CD4-positive, alpha-beta T cell treated with Interleukin-15 for 1 hour (primary cell): ENCODE measurements at regions not wholly inside any gene's neighbourhood (a gene's known extent, or its start where the extent isn't known, plus 50 kb on each side); places are given as distances from the start of the nearest gene placed in this dataset.
A peak's percentile ranks its signal among the peaks of the same experiment; 100 is the strongest.
"Not testable (repeated sequence)": the region's sequence is repeated elsewhere in the genome, so short reads cannot be mapped to it uniquely, and the experiment has no call there.

ENCODE experiments used
- DNase-seq: peaks from one replicate; pipeline ENCODE4 v3.0.0-alpha.2; 2020

DNA sequence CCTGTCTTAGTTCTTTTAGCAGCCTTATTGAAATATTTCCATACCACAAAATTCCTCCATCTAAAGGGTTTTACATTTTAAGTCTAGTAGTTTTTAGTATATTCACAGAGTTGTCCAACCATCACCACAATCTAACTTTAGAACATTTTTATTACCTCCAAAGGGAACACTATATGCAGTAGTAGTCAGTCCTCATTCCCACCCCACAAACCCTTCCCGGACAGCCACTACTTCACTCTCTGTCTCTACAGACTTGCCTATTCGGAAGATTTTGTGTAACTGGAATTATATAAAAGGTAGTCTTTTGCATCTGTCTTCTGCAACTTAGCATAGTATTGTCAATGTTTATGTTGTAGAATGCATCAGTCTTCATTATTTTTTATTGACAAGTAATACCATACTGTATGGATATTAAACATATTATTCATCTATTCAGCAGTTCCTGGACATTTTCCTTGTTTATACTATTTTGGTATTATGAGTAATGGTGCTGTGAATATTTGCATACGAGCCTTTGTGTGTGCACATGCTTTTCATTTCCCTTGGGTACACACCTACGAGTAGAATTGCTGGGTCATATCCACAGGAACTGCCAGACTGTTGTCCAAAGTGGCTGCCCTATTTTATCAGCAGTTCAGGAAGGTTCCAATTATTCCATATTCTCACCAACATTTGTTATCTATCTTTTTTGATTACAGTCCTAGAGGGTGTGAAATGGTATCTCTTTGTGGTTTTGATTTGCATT is 60.9 kb upstream of the LANCL2 start:
- DNase-seq = no peak

DNA sequence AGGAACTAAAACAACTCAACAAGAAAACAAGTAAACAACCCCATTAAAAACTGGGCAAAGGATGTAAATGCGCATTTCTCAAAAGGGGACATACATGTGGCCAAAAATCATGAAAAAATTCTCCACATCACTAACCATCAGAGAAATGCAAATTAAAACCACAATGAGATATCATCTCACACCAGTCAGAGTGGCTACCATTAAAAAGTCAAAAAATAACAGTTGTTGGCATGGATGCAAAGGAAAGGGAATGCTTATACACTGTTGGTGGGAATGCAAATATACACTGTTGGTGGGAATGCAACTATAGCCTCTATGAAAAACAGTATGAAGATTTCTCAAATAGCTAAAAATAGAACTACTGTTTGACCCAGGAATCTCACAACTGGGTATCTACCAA is 60.0 kb upstream of the LANCL2 start:
- DNase-seq = no peak

DNA sequence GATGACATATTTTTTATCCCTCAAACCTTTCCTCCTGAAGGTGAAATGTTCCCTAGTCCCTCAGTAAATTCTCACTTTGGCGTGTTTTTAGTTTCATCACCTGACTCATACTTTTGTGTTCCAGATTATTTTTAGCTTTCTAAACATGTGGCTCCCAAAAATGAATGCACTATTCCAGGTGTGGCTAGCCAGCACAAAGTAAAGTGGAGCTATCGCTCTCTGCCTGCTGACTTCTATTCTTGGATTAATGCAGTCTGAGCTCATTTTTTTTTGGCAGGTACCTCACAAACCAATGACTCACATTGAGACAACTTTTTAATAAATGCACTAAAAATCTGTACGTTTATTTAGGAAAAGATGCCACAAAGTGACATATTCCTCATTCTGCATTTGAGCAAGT is 58.8 kb upstream of the LANCL2 start:
- no peak for DNase-seq

DNA sequence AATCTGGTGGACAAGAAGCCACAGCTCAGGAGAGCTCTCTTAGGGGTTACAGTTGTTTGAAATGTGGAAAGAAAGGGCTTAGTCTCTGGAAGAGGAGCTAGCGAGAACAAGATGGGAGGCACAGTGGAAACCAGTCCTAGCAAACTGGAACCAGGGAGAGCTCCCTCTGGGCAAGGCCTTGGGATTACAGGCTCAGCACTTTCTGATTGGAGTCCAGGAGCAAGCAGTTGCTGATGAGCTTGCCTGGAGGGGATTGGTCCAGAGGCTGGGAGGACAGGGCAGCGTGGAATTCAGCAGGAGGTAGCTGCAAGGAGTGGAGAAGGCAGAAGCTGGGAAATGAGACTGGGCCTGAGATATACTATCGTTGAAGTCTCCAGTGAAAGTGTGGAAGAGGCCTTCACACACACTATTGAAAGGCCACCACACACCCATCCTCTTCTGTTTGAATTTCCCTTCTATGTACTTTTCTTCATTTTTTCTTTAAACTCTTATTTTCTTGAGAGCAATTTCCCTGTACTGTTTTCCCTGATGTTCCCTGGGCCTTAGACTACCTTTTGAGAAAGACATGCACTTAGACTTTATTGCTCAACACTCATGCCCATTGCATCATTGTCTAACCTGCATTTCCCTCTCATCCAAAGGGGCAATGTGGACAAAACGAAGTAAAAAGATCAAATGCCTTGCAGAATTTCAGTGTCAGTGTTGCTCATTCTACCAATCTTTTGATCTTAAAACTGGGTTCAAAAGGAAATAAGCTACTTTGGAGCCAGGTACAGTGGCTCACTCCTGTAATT is 57.8 kb upstream of the LANCL2 start:
- no peak for DNase-seq

DNA sequence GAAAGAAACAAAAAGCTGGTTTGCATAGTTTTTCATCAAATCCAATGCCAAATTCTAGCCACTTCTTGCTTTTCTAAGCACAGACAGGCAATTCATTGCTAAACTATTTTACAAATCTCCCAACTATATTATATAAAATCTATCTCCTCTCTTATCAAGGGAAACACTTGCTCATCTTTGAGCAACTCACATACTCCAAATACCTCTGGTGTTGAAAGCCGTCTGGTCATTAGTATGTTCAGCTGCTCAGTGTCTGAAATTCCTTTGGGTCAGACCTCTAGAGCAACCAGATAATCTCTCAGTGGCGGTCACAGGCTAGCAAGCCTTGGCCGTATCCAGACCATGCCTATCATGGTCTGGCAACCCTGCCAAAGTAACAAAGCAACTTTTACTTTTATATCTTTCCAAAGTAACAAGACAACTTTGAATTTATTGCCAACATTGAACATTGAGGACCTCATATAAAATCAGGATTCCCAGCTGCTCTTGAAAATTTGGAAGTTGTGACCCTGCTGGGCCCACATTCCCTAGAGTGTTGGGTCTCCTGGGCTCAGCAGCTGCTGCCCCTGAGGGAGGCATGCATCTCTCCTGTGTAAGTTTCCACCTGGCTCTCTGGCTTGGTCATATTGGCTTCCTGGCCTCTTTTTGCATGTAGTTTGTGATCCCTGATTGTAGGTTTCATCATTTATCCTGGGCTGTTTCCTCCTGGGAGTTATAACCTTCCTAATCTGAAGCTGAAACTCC is 56.8 kb upstream of the LANCL2 start:
- DNase-seq = no peak

DNA sequence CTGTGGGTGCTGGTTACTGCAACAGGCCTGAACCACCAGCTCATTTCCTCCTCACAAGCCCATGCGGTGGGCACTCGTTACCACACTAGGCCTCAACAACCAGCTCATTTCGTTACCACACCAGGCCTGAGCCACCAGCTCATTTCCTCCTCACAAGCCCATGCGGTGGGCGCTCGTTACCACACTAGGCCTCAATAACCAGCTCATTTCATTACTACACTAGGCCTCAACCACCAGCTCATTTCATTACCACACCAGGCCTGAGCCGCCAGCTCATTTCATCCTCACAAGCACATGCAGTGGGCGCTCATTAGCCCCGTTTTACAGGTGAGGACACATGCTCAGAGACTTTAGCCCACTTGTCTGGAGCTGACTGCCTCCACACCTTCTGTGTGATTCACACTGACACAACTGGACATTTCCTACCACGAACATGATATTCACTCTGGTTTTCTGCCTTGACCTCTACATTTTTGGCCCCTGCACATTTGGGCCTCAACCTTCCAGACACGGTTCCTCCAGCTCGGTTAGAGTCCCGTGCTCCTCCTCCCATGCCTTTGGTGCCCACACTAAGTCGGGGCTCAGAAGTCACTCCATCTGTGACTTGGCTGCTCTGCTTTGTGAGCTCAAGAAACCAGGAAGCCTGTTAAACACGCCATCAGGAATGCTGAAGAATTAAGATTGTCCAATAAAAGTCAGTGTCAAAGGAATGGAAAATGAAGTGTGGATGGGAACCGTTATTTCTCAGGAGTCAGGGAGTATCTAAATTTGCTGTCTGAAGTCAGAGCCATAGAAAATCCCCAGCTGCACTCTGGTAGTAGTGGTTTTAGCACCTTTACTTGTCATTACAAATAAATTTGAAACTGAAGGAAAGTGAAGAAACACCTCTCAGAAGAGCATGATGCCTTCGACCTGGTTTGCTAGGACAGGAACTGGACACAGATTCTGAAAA is 55.8 kb upstream of the LANCL2 start:
- DNase-seq = peak; percentile 64

DNA sequence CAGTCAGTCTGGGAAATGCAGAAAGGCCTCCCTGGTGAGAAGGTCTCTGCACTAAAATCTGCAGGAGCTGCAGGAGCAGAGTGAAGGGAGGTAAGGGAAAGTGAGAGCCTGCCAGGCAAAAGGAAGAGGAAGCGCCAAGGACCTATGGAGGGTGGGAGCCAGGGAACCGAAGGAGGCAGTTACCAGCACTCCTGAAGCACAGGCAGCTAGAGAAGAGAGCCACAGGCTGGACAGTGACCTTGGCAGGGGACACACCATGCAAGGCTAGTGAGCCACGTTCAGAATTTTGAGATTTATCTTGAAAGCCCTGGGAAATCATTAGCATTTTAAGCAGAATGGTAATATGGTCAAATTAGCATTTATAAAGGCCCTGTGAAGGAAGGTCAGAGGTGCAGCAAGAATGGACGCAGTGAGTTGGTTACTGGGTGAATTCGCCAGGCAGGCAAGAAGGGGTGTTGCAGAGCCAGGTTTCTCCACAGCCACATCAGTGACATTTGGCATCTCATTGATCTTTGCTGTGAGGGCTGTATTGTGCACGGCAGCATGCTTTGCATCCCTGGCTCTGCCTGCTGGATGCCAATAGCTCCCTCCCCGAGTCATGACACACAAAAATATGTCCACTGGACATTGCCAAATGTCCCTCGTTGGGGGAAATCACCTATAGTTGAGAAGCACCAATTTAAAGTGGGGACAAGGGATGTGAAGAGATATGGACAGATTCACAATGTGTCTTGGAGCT is 54.7 kb upstream of the LANCL2 start:
- no peak for DNase-seq

DNA sequence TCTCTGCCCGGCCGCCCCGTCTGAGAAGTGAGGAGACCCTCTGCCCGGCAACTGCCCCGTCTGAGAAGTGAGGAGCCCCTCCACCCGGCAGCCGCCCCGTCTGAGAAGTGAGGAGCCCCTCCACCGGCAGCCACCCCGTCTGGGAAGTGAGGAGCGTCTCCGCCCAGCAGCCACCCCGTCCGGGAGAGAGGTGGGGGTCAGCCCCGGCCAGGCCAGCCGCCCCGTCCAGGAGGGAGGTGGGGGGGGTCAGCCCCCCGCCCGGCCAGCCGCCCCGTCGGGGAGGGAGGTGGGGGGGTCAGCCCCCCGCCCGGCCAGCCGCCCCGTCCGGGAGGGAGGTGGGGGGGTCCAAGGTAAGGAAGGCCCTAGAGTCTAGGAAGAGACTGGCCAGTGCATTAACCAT is 53.2 kb upstream of the LANCL2 start:
- DNase-seq = not testable (repeated sequence)

DNA sequence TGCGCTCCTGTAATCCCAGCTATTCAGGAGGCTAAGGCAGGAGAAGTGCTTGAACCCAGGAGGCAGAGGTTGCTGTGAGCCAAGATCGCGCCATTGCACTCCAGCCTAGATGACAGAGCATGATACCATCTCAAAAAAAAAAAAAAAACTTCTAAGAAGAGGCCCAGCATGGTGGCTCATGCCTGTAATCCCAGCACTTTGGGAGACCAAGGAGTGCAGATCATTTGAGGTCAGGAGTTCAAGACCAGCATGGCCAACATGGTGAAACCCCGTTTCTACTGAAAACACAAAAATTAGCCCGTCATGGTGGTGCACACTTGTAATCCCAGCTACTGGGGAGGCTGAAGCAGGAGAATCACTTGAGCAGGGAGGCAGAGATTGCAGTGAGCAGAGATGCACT is 51.5 kb upstream of the LANCL2 start:
- DNase-seq = not testable (repeated sequence)

DNA sequence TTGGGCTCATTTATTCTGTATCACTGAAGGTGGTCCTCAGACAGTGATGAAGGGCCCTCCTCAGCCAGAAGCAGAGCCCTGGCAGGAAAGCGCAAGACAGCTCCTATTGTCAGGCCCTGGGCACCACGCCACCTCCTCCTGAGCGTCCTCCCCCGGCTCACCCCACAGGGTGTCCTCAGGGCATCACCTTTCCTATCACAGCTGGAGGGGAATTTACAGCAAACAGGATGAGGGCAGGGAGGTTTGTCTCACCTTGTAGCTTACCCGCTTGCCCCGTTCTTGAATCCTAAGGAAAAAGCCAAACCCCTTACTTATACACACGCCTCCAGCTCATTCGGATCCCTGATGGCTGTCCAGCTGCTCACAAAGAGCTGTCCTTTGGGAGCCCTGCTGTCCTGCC is 50.2 kb upstream of the LANCL2 start:
- DNase-seq = no peak
